ENCODE measurements at regions not wholly inside any gene's neighbourhood (a gene's known extent, or its start where the extent isn't known, plus 50 kb on each side); places are given as distances from the start of the nearest gene placed in this dataset.

GRCh38 chr3:13766128-13766527 lies 113.7 kb downstream of the WNT7A start:
- POLR2A ChIA-PET: no interaction called here
- H3K9me3 Mint-ChIP-seq: peaks cover 8% of the 10 kb centered on the region
- no peaks in the 10 kb centered on the region for H3K27me3 Mint-ChIP-seq
- ATAC-seq (no peak), DNase-seq (no peak)
- no peak overlapping the region for H3K27ac Mint-ChIP-seq
- no peak overlapping the region for H3K4me3 Mint-ChIP-seq
- intact Hi-C loops (cut with micrococcal nuclease): no loop called here
- CTCF ChIA-PET: no interaction called here
- H3K4me1 Mint-ChIP-seq (ENCODE audit: low read depth): peaks cover 9% of the 10 kb centered on the region
- no peak for TF ChIP-seq CTCF (IDR thresholded peaks at IDR 0.05)
- no peaks in the 10 kb centered on the region for H3K36me3 Mint-ChIP-seq (ENCODE audit: low read depth)

- ATAC-seq: no peak
- no peak for TF ChIP-seq CTCF (IDR thresholded peaks at IDR 0.05)
- Mint-ChIP-seq H3K4me1 (ENCODE audit: low read depth) (no peaks in the 10 kb centered on the region), H3K9me3 (peaks cover 8% of the 10 kb centered on the region), H3K27me3 (no peaks in the 10 kb centered on the region), H3K36me3 (ENCODE audit: low read depth) (no peaks in the 10 kb centered on the region), H3K4me3 (no peak overlapping the region), H3K27ac (no peak overlapping the region)
- no peak for DNase-seq
- intact Hi-C loops (cut with micrococcal nuclease): no loop called here
- POLR2A ChIA-PET: no interaction called here
- CTCF ChIA-PET: interaction anchor here (1.1 kb wide), 1 partner anchor 107 kb away, joined by 3 read pairs; no protein-coding TSS in a partner anchor
These were observed 115.7 kb downstream of the WNT7A start for GRCh38 chr3:13764161-13764560.

GRCh38 chr3:13762906-13763305 lies 117.0 kb downstream of the WNT7A start:
- DNase-seq: no peak
- intact Hi-C loops (cut with micrococcal nuclease): no loop called here
- Mint-ChIP-seq H3K27ac (no peak overlapping the region), H3K9me3 (peaks cover 8% of the 10 kb centered on the region), H3K4me1 (ENCODE audit: low read depth) (no peaks in the 10 kb centered on the region), H3K27me3 (peaks cover 2% of the 10 kb centered on the region), H3K36me3 (ENCODE audit: low read depth) (no peaks in the 10 kb centered on the region), H3K4me3 (no peak overlapping the region)
- POLR2A ChIA-PET: no interaction called here
- TF ChIP-seq CTCF (IDR thresholded peaks at IDR 0.05): no peak
- no peak for ATAC-seq
- CTCF ChIA-PET: interaction anchor here (1.1 kb wide), 1 partner anchor 106 kb away, joined by 3 read pairs; no protein-coding TSS in a partner anchor

- ATAC-seq (no peak), DNase-seq (no peak)
- no peak for TF ChIP-seq CTCF (IDR thresholded peaks at IDR 0.05)
- intact Hi-C loops (cut with micrococcal nuclease): no loop called here
- peaks cover 6% of the 10 kb centered on the region for H3K9me3 Mint-ChIP-seq
- H3K36me3 Mint-ChIP-seq (ENCODE audit: low read depth): no peaks in the 10 kb centered on the region
- ChIA-PET CTCF (no interaction called here), POLR2A (interaction anchor here (1.0 kb wide), 1 partner anchor 10 kb away, joined by 3 read pairs; no protein-coding TSS in a partner anchor)
- H3K27ac Mint-ChIP-seq: no peak overlapping the region
- peaks cover 6% of the 10 kb centered on the region for H3K27me3 Mint-ChIP-seq
- no peaks in the 10 kb centered on the region for H3K4me1 Mint-ChIP-seq (ENCODE audit: low read depth)
- no peak overlapping the region for H3K4me3 Mint-ChIP-seq
These were observed 129.1 kb downstream of the WNT7A start for GRCh38 chr3:13750731-13751130.

- no peak for TF ChIP-seq CTCF (IDR thresholded peaks at IDR 0.05)
- ChIA-PET POLR2A (interaction anchor here (1.0 kb wide), 1 partner anchor 9 kb away, joined by 3 read pairs; no protein-coding TSS in a partner anchor), CTCF (no interaction called here)
- ATAC-seq: no peak
- H3K4me3 Mint-ChIP-seq: no peak overlapping the region
- peaks cover 6% of the 10 kb centered on the region for H3K27me3 Mint-ChIP-seq
- H3K4me1 Mint-ChIP-seq (ENCODE audit: low read depth): no peaks in the 10 kb centered on the region
- no peaks in the 10 kb centered on the region for H3K36me3 Mint-ChIP-seq (ENCODE audit: low read depth)
- no peak overlapping the region for H3K27ac Mint-ChIP-seq
- H3K9me3 Mint-ChIP-seq: peaks cover 4% of the 10 kb centered on the region
- intact Hi-C loops (cut with micrococcal nuclease): no loop called here
- no peak for DNase-seq
These were observed 129.7 kb downstream of the WNT7A start for GRCh38 chr3:13750215-13750614.
